Nephron progenitor cell (in vitro differentiated cells): ENCODE measurements at regions not wholly inside any gene's neighbourhood (a gene's known extent, or its start where the extent isn't known, plus 50 kb on each side); places are given as distances from the start of the nearest gene placed in this dataset.

ENCODE experiments used
- DNase-seq: peaks from one replicate; pipeline ENCODE4 v3.0.0; 2021
- H3K27ac Mint-ChIP-seq: 2 replicates; pipeline ENCODE4 v1.8.0; 2021; ENCODE audit warnings: mild to moderate bottlenecking, moderate library complexity, mixed read lengths
- H3K27me3 Mint-ChIP-seq: 2 replicates; pipeline ENCODE4 v1.8.0; 2021; ENCODE audit warnings: mild to moderate bottlenecking, low read depth, mixed read lengths; ENCODE audit not compliant: poor library complexity
- H3K36me3 Mint-ChIP-seq: 2 replicates; pipeline ENCODE4 v1.8.0; 2021; ENCODE audit warnings: low read depth, mixed read lengths
- H3K4me1 Mint-ChIP-seq: 2 replicates; pipeline ENCODE4 v1.8.0; 2021; ENCODE audit warnings: mixed read lengths
- H3K4me3 Mint-ChIP-seq: 2 replicates; pipeline ENCODE4 v1.8.0; 2021; ENCODE audit warnings: mild to moderate bottlenecking, moderate library complexity, mixed read lengths
- H3K9me3 Mint-ChIP-seq: 2 replicates; pipeline ENCODE4 v1.8.0; 2021; ENCODE audit warnings: mild to moderate bottlenecking, moderate library complexity, mixed read lengths
- CTCF ChIP-seq: fragments of 200-600 bp; sonication (generic); IDR thresholded peaks from 2 replicates; pipeline ENCODE4 v1.5.0; 2021; ENCODE audit warnings: antibody characterized with exemption

GRCh38 chr13:108137176-108137575 lies 78.2 kb downstream of the LIG4 start:
- H3K4me3 Mint-ChIP-seq: no peak overlapping the region
- no peak overlapping the region for H3K27ac Mint-ChIP-seq
- H3K9me3 Mint-ChIP-seq: no peaks in the 10 kb centered on the region
- DNase-seq: no peak
- H3K36me3 Mint-ChIP-seq: no peaks in the 10 kb centered on the region
- no peak for TF ChIP-seq CTCF
- H3K4me1 Mint-ChIP-seq: no peaks in the 10 kb centered on the region
- peaks cover 8% of the 10 kb centered on the region for H3K27me3 Mint-ChIP-seq

- no peaks in the 10 kb centered on the region for H3K4me1 Mint-ChIP-seq
- H3K9me3 Mint-ChIP-seq: no peaks in the 10 kb centered on the region
- H3K4me3 Mint-ChIP-seq: no peak overlapping the region
- H3K27me3 Mint-ChIP-seq: no peaks in the 10 kb centered on the region
- DNase-seq: no peak
- TF ChIP-seq CTCF: no peak
- no peaks in the 10 kb centered on the region for H3K36me3 Mint-ChIP-seq
- H3K27ac Mint-ChIP-seq: no peak overlapping the region
Observed at GRCh38 chr13:108127406-108127805, 87.9 kb downstream of the LIG4 start.

- Mint-ChIP-seq H3K4me3 (no peak overlapping the region), H3K27ac (no peak overlapping the region), H3K4me1 (no peaks in the 10 kb centered on the region), H3K27me3 (no peaks in the 10 kb centered on the region), H3K9me3 (no peaks in the 10 kb centered on the region), H3K36me3 (no peaks in the 10 kb centered on the region)
- no peak for DNase-seq
- TF ChIP-seq CTCF: no peak
Observed at GRCh38 chr13:108126056-108126455, 89.3 kb downstream of the LIG4 start.

- no peaks in the 10 kb centered on the region for H3K27me3 Mint-ChIP-seq
- no peaks in the 10 kb centered on the region for H3K36me3 Mint-ChIP-seq
- H3K27ac Mint-ChIP-seq: no peak overlapping the region
- H3K4me3 Mint-ChIP-seq: no peak overlapping the region
- no peaks in the 10 kb centered on the region for H3K4me1 Mint-ChIP-seq
- no peak for DNase-seq
- no peaks in the 10 kb centered on the region for H3K9me3 Mint-ChIP-seq
- TF ChIP-seq CTCF: no peak
Observed at GRCh38 chr13:108121406-108121805, 93.9 kb downstream of the LIG4 start.

GRCh38 chr13:108120856-108121255 lies 94.5 kb downstream of the LIG4 start:
- no peak for DNase-seq
- TF ChIP-seq CTCF: no peak
- no peaks in the 10 kb centered on the region for H3K27me3 Mint-ChIP-seq
- H3K4me3 Mint-ChIP-seq: no peak overlapping the region
- no peak overlapping the region for H3K27ac Mint-ChIP-seq
- H3K36me3 Mint-ChIP-seq: no peaks in the 10 kb centered on the region
- no peaks in the 10 kb centered on the region for H3K9me3 Mint-ChIP-seq
- no peaks in the 10 kb centered on the region for H3K4me1 Mint-ChIP-seq

GRCh38 chr13:108120302-108120701 lies 95.0 kb downstream of the LIG4 start:
- TF ChIP-seq CTCF: no peak
- Mint-ChIP-seq H3K4me1 (no peaks in the 10 kb centered on the region), H3K36me3 (no peaks in the 10 kb centered on the region), H3K4me3 (no peak overlapping the region), H3K9me3 (no peaks in the 10 kb centered on the region), H3K27ac (no peak overlapping the region), H3K27me3 (no peaks in the 10 kb centered on the region)
- DNase-seq: no peak
